HepG2 (cell line): ENCODE measurements at regions not wholly inside any gene's neighbourhood (a gene's known extent, or its start where the extent isn't known, plus 50 kb on each side); places are given as distances from the start of the nearest gene placed in this dataset.
"Not testable (repeated sequence)": the region's sequence is repeated elsewhere in the genome, so short reads cannot be mapped to it uniquely, and the experiment has no call there.

ENCODE experiments used
- ATAC-seq: fragments of 200-7000 bp; cut with Tn5 transposase; 3 replicates; pipeline ENCODE4 v1.9.1; 2020; ENCODE audit warnings: mild to moderate bottlenecking, moderate library complexity
- BruUV-seq: library from RNA; stranded (reverse); fragments of 400-500 nt; replicated peaks from 2 replicates; lab custom pipeline; 2021; lab: Mats Ljungman, UMichigan
- CTCF ChIA-PET: fragments of 300-600 bp; formaldehyde crosslinking; extraction: SDS; loops from one replicate; lab custom pipeline; 2021; ENCODE audit warnings: low total read pairs, inconsistent platforms, low intra/inter-chr PET ratio; lab: Yijun Ruan, JAX
- POLR2A ChIA-PET: fragments of 350-600 bp; sonication (Branson Sonifier 250); formaldehyde crosslinking; loops from one replicate; lab custom pipeline; 2020; ENCODE audit warnings: antibody characterized with exemption, inconsistent platforms; lab: Yijun Ruan, JAX
- DNase-seq: peaks from one replicate; pipeline ENCODE4 v3.0.0-alpha.2; 2015; ENCODE audit warnings: low spot score
- FAIRE-seq: peaks from 3 replicates; lab custom pipeline; 2011; peaks lifted over from hg19 to GRCh38; lab: Jason Lieb, UNC
- H2AFZ ChIP-seq: one replicate; pipeline ENCODE4 v1.6.1; 2011; ENCODE audit warnings: low read length, inconsistent platforms
- H3K27ac ChIP-seq: fragments of 300-600 bp; 3 replicates; pipeline ENCODE4 v1.8.0; 2011; ENCODE audit warnings: mixed run types, mild to moderate bottlenecking, mixed read lengths, low read length, inconsistent platforms; ENCODE audit not compliant: insufficient read depth; ENCODE audit errors: extremely low read length
- H3K27me3 ChIP-seq, 2 experiments: fragments of 200-600 bp in 1 of 2; 2 replicates in 1 of 2; 3 replicates in 1 of 2; pipeline versions ENCODE4 v1.6.0 to v1.8.0; 2011; ENCODE audit warnings: low read length in 2 of 2, mild to moderate bottlenecking in 2 of 2, moderate library complexity in 2 of 2, inconsistent platforms in 1 of 2; ENCODE audit not compliant: insufficient read depth in 2 of 2, control insufficient read depth in 1 of 2
- H3K36me3 ChIP-seq, 2 experiments: fragments of 200-600 bp in 1 of 2; replicated peaks in 1 of 2; 2 replicates in 1 of 2; 3 replicates in 1 of 2; pipeline versions ENCODE4 v1.5.1 to v1.8.0; 2011; ENCODE audit warnings: low read length in 2 of 2, inconsistent platforms in 1 of 2; ENCODE audit not compliant: insufficient read depth in 2 of 2, control insufficient read depth in 1 of 2
- H3K4me1 ChIP-seq: 2 replicates; pipeline ENCODE4 v1.5.1; 2012; ENCODE audit warnings: low read length, inconsistent platforms; ENCODE audit not compliant: insufficient read depth
- H3K4me2 ChIP-seq: 2 replicates; pipeline ENCODE4 v1.6.0; 2011; ENCODE audit warnings: low read depth, low read length, inconsistent platforms
- H3K4me3 ChIP-seq, 3 experiments: fragments of 200-600 bp in 1 of 3; sonication (generic), shearing (Covaris generic) in 1 of 3; replicated peaks in 1 of 3; 2 replicates each; pipeline ENCODE4 v1.5.1; 2011 to 2016; ENCODE audit warnings: low read length in 3 of 3, inconsistent platforms in 2 of 3, low read depth in 2 of 3, mild to moderate bottlenecking in 2 of 3, control low read depth in 1 of 3, mixed read lengths in 1 of 3; ENCODE audit not compliant: insufficient read depth in 1 of 3
- H3K79me2 ChIP-seq: one replicate; pipeline ENCODE4 v1.6.1; 2011; ENCODE audit warnings: low read length, inconsistent platforms; ENCODE audit not compliant: insufficient read depth
- H3K9ac ChIP-seq: 2 replicates; pipeline ENCODE4 v1.6.0; 2011; ENCODE audit warnings: mild to moderate bottlenecking, low read depth, low read length, inconsistent platforms; ENCODE audit not compliant: insufficient read depth
- H3K9me3 ChIP-seq: 2 replicates; pipeline ENCODE4 v1.5.1; 2012; ENCODE audit warnings: mild to moderate bottlenecking, low read length
- H4K20me1 ChIP-seq: 2 replicates; pipeline ENCODE4 v1.6.0; 2011; ENCODE audit warnings: inconsistent platforms, mild to moderate bottlenecking, low read length, moderate library complexity; ENCODE audit not compliant: insufficient read depth
- WGBS: methylation state at CpG from one replicate; pipeline ENCODE4 v1.1.6; 2017; ENCODE audit warnings: low lambda C conversion rate; 5-methylcytosine and 5-hydroxymethylcytosine counted together
- in situ Hi-C: cut with HindIII; loops from 2 replicates; pipeline ENCODE4 v1.10.0; 2017; ENCODE audit warnings: low pct_unique_long_range_greater_than_20kb; ENCODE audit not compliant: extremely low pct_ligation_motif_present
- intact Hi-C: fragments of 100-400 bp; cut with micrococcal nuclease; formaldehyde crosslinking; loops from one replicate; pipeline ENCODE4 v1.10.0; 2022; ENCODE audit not compliant: unreplicated experiment

DNA sequence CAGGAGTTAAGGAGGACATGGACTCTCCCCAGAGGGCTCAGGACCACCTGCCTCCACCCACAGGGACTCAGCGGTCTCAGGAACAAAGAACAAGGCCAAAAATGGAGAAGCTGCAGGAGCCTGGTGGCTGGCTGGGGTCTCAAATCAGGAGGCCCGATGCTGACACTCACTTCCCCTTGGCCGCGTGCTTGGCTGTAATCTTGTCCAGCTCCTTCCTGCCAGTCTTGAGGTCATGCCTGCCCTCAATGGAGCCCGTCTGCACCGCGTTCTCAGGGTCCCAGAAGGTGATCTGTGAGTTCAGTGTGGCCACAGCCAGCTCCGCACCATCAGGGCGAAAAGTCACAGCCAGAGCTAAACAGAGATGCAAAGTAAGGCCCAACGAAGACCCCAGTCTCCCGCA lies 5381.9 kb upstream of the TPTE start:
- H3K4me2 ChIP-seq, H3K36me3 ChIP-seq, CTCF ChIA-PET, H3K9ac ChIP-seq, BruUV-seq, H4K20me1 ChIP-seq, H3K27me3 ChIP-seq, H3K9me3 ChIP-seq, H3K4me3 ChIP-seq, ATAC-seq, H3K79me2 ChIP-seq, POLR2A ChIA-PET, H3K4me1 ChIP-seq, in situ Hi-C loops, H2AFZ ChIP-seq, intact Hi-C loops, FAIRE-seq, DNase-seq, H3K27ac ChIP-seq: not testable (repeated sequence)
- WGBS: no CpG with 5 or more reads among the region's 11 CpGs

DNA sequence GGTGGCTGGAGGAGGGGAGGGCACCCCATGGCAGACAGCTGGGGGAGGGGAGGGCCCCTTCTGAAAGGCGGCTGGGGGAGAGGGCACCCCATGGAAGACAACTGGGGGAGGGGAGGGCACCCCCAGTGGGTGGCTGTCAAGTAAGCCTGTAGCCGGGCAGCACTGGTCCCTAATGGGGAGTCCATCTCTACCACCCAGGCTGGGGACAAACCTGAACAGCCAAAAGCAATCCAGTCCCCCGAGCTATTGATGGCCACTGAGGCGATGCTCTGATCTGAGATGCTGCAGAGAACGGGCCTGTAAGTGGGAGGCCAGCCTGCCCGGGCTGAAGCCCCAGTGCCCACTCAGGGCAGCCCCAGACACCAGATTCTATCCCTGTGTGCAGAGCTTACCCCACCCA lies 5378.4 kb upstream of the TPTE start:
- no CpG with 5 or more reads among the region's 6 CpGs for WGBS
- H3K36me3 ChIP-seq, in situ Hi-C loops, DNase-seq, intact Hi-C loops, H3K4me1 ChIP-seq, H3K9me3 ChIP-seq, POLR2A ChIA-PET, H2AFZ ChIP-seq, H3K27me3 ChIP-seq, ATAC-seq, H4K20me1 ChIP-seq, H3K4me3 ChIP-seq, H3K27ac ChIP-seq, H3K9ac ChIP-seq, BruUV-seq, H3K4me2 ChIP-seq, H3K79me2 ChIP-seq, FAIRE-seq, CTCF ChIA-PET: not testable (repeated sequence)

DNA sequence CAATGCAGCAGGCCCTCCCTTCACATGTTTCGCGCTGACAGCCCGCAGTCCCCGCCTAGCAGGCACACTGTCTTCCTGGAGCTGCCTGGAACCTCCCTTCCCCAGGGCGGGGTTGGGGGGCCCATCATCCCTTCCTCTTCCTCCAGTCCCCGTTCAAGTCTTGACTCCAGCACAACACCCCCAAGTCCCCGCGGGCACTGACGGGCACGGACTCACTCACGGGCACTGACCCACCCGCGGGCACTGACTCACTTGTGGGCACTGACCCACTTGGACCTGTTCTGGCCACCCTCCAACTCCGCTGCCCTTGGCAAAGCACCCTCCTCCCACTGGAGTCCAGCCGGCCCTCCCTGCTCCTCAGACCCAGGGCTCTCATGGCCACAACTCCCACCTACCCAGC lies 5376.7 kb upstream of the TPTE start:
- H3K9ac ChIP-seq, H3K27me3 ChIP-seq, intact Hi-C loops, H3K79me2 ChIP-seq, H3K9me3 ChIP-seq, H3K36me3 ChIP-seq, DNase-seq, H3K4me1 ChIP-seq, H3K27ac ChIP-seq, ATAC-seq, H3K4me3 ChIP-seq, POLR2A ChIA-PET, H4K20me1 ChIP-seq, H2AFZ ChIP-seq, FAIRE-seq, CTCF ChIA-PET, in situ Hi-C loops, BruUV-seq, H3K4me2 ChIP-seq: not testable (repeated sequence)
- 97% methylated on average over 6 of the region's 15 CpGs for WGBS

DNA sequence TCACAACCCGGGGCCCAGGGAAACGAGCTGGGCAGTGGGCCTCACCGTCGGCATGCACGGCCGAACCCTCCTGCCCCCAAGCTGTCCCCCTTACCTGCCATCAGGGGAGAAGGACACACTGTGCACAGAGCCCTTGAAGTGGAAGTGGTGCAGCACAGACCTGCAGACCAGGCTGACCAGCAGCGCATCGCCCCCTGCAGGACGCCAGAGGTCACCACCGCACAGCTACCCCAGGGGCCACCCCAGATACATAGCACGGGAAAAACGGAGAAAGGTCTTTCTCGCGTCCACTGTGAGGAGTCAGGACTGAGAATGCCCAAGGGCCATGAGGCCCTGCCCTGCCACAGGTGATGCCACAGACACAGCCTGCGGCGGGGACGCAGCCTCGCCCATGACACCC lies 5373.7 kb upstream of the TPTE start:
- H3K27ac ChIP-seq, POLR2A ChIA-PET, H3K36me3 ChIP-seq, in situ Hi-C loops, H3K4me1 ChIP-seq, BruUV-seq, H3K4me3 ChIP-seq, H4K20me1 ChIP-seq, DNase-seq, H3K9ac ChIP-seq, H2AFZ ChIP-seq, CTCF ChIA-PET, FAIRE-seq, intact Hi-C loops, H3K4me2 ChIP-seq, H3K27me3 ChIP-seq, H3K9me3 ChIP-seq, H3K79me2 ChIP-seq: not testable (repeated sequence)
- ATAC-seq: peak; percentile 81
- WGBS: no CpG with 5 or more reads among the region's 18 CpGs
